Stimulated activated CD4-positive, alpha-beta T cell treated with anti-CD3 and anti-CD28 coated beads, TNF-alpha, amount 100 ng/mL, for 48 hours (primary cell): ENCODE measurements at regions not wholly inside any gene's neighbourhood (a gene's known extent, or its start where the extent isn't known, plus 50 kb on each side); places are given as distances from the start of the nearest gene placed in this dataset.

Experiments used
- DNase-seq, 3 donors: peaks; one replicate each; pipeline ENCODE4 v3.0.0-alpha.2; 2020; ENCODE audit warnings: low read depth in 3 of 3

- DNase-seq: no peak
Measured at GRCh38 chr10:65500716-65501115, 1425.1 kb upstream of the LRRTM3 start.

GRCh38 chr10:65501259-65501658 is 1424.6 kb upstream of the LRRTM3 start:
- DNase-seq: no peak

- no peak for DNase-seq
Measured at GRCh38 chr10:65518379-65518778, 1407.5 kb upstream of the LRRTM3 start.

GRCh38 chr10:65528986-65529385 is 1396.8 kb upstream of the LRRTM3 start:
- DNase-seq: no peak

- DNase-seq: no peak
Measured at GRCh38 chr10:65531545-65531944, 1394.3 kb upstream of the LRRTM3 start.

GRCh38 chr10:65534771-65535170 is 1391.1 kb upstream of the LRRTM3 start:
- DNase-seq: no peak

- DNase-seq: no peak
Measured at GRCh38 chr10:65544756-65545155, 1381.1 kb upstream of the LRRTM3 start.

- DNase-seq: no peak
Measured at GRCh38 chr10:65548001-65548400, 1377.8 kb upstream of the LRRTM3 start.

GRCh38 chr10:65550761-65551160 is 1375.1 kb upstream of the LRRTM3 start:
- DNase-seq: no peak

- no peak for DNase-seq
Measured at GRCh38 chr10:65555192-65555591, 1370.6 kb upstream of the LRRTM3 start.

GRCh38 chr10:65556006-65556405 is 1369.8 kb upstream of the LRRTM3 start:
- no peak for DNase-seq

GRCh38 chr10:65559369-65559768 is 1366.5 kb upstream of the LRRTM3 start:
- DNase-seq: no peak

GRCh38 chr10:65565246-65565645 is 1360.6 kb upstream of the LRRTM3 start:
- DNase-seq: no peak

GRCh38 chr10:65566906-65567305 is 1358.9 kb upstream of the LRRTM3 start:
- DNase-seq: no peak

GRCh38 chr10:65570143-65571010 is 1355.5 kb upstream of the LRRTM3 start:
- no peak for DNase-seq

GRCh38 chr10:65571011-65571570 is 1354.7 kb upstream of the LRRTM3 start:
- DNase-seq: no peak

- no peak for DNase-seq
Measured at GRCh38 chr10:65581426-65582026, 1344.3 kb upstream of the LRRTM3 start.

- no peak for DNase-seq
Measured at GRCh38 chr10:65602182-65602865, 1323.5 kb upstream of the LRRTM3 start.

- DNase-seq: no peak
Measured at GRCh38 chr10:65611592-65611991, 1314.2 kb upstream of the LRRTM3 start.

GRCh38 chr10:65614956-65615565 is 1310.8 kb upstream of the LRRTM3 start:
- DNase-seq: no peak

GRCh38 chr10:65618126-65618525 is 1307.7 kb upstream of the LRRTM3 start:
- DNase-seq: no peak
